PC-3 (cell line): ENCODE measurements at regions not wholly inside any gene's neighbourhood (a gene's known extent, or its start where the extent isn't known, plus 50 kb on each side); places are given as distances from the start of the nearest gene placed in this dataset.

Experiments used
- ATAC-seq: fragments of 200-7000 bp; cut with Tn5 transposase; 2 replicates; pipeline ENCODE4 v1.9.1; 2020; ENCODE audit warnings: mild to moderate bottlenecking, moderate library complexity
- BruUV-seq: library from RNA; stranded (reverse); fragments of 400-500 nt; replicated peaks from 2 replicates; lab custom pipeline; 2021; lab: Mats Ljungman, UMichigan
- CTCF ChIA-PET: fragments of 300-600 bp; sonication (Branson Sonifier 250); formaldehyde crosslinking; loops from one replicate; lab custom pipeline; 2022; ENCODE audit warnings: antibody characterized with exemption; lab: Charles Lee
- POLR2A ChIA-PET: fragments of 300-600 bp; sonication (Branson Sonifier 250); formaldehyde crosslinking; loops from one replicate; lab custom pipeline; 2022; ENCODE audit warnings: antibody characterized with exemption; ENCODE audit not compliant: unreplicated experiment; lab: Charles Lee
- DNase-seq: peaks from one replicate; pipeline ENCODE4 v3.0.0-alpha.2; 2015
- H2AFZ ChIP-seq: fragments of 300-600 bp; sonication (generic); 2 replicates; pipeline ENCODE4 v1.6.0; 2016; ENCODE audit warnings: antibody characterized with exemption, low read length
- H3F3A ChIP-seq: fragments of 300-600 bp; sonication (generic); one replicate; pipeline ENCODE4 v1.6.0; 2017; ENCODE audit warnings: antibody characterized with exemption, low read length, control low read depth, mild to moderate bottlenecking; ENCODE audit not compliant: unreplicated experiment
- H3K27ac ChIP-seq: fragments of 300-600 bp; sonication (generic); 2 replicates; pipeline ENCODE4 v1.5.1; 2016; ENCODE audit warnings: mild to moderate bottlenecking, low read length
- H3K27me3 ChIP-seq: fragments of 300-600 bp; sonication (generic); 2 replicates; pipeline ENCODE4 v1.6.1; 2016; ENCODE audit warnings: low read length, mixed read lengths
- H3K36me3 ChIP-seq: fragments of 300-600 bp; sonication (generic); 2 replicates; pipeline ENCODE4 v1.6.1; 2016; ENCODE audit warnings: low read depth, mixed run types, low read length, mixed read lengths
- H3K4me1 ChIP-seq: fragments of 300-600 bp; sonication (generic); 2 replicates; pipeline ENCODE4 v1.5.1; 2016; ENCODE audit warnings: low read length; ENCODE audit not compliant: insufficient read depth
- H3K4me2 ChIP-seq: fragments of 300-600 bp; sonication (generic); 2 replicates; pipeline ENCODE4 v1.6.0; 2016; ENCODE audit warnings: low read length
- H3K4me3 ChIP-seq: fragments of 300-600 bp; sonication (generic); 2 replicates; pipeline ENCODE4 v1.5.1; 2016; ENCODE audit warnings: mild to moderate bottlenecking, low read length, mixed read lengths
- H3K79me2 ChIP-seq: fragments of 300-600 bp; sonication (generic); 2 replicates; pipeline ENCODE4 v1.6.1; 2017; ENCODE audit warnings: low read length, mixed read lengths
- H3K9ac ChIP-seq: fragments of 300-600 bp; sonication (generic); 2 replicates; pipeline ENCODE4 v1.6.0; 2016; ENCODE audit warnings: mild to moderate bottlenecking, low read length
- H3K9me2 ChIP-seq: fragments of 300-600 bp; sonication (generic); replicated peaks from 2 replicates; pipeline ENCODE4 v1.6.1; 2016; ENCODE audit warnings: mixed run types, low read length, mixed read lengths
- H3K9me3 ChIP-seq: fragments of 300-600 bp; sonication (generic); 2 replicates; pipeline ENCODE4 v1.6.1; 2016; ENCODE audit warnings: low read length, mixed read lengths
- H4K20me1 ChIP-seq: fragments of 300-600 bp; sonication (generic); 2 replicates; pipeline ENCODE4 v1.6.1; 2016; ENCODE audit warnings: low read length, mixed read lengths
- EZH2 ChIP-seq: fragments of 300-600 bp; sonication (generic); IDR thresholded peaks from one replicate; pipeline ENCODE4 v1.6.1; 2017; ENCODE audit warnings: antibody characterized with exemption, mild to moderate bottlenecking, low read length; ENCODE audit not compliant: unreplicated experiment
- EZH2phosphoT487 ChIP-seq: fragments of 300-600 bp; sonication (generic); IDR thresholded peaks from 2 replicates; pipeline ENCODE4 v1.6.1; 2018; ENCODE audit warnings: mild to moderate bottlenecking, antibody characterized with exemption, low read length, borderline replicate concordance
- intact Hi-C: fragments of 100-400 bp; cut with micrococcal nuclease; formaldehyde crosslinking; loops from 2 replicates; pipeline ENCODE4 v1.9.0; 2023
- TF ChIP-seq, protein P1 (sequence below): fragments of 300-600 bp; sonication (generic); conservative IDR thresholded peaks from 2 replicates; pipeline ENCODE4 v1.5.1; 2017; ENCODE audit warnings: antibody characterized with exemption, low read depth, mild to moderate bottlenecking, low read length

DNA sequence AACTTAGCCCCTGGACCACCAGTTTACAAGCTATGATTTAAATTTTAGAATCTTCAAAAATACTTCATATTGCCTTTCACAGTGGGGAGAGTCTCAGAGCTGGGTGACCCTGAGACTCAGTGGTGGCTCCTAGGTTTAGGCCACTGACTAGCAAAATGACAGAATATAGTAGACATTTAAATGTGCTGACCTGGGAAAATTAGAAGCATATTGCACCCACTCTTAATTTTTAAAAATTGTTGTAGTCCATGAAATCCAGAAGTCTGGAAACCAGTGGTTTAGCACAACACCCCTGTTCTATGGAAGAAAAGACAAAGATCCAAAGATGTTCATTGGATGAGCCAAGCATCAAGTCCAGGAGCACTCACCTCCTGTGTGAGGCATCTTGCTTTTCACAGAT is 75.0 kb upstream of the PAPPA start:
- no peaks in the 10 kb centered on the region for H4K20me1 ChIP-seq
- H3K4me3 ChIP-seq = no peak overlapping the region
- peaks cover 16% of the 10 kb centered on the region for H3K4me1 ChIP-seq
- H3K4me2 ChIP-seq = no peak overlapping the region
- H3K79me2 ChIP-seq = no peaks in the 10 kb centered on the region
- ATAC-seq = no peak
- no peaks in the 10 kb centered on the region for H3K9me2 ChIP-seq
- ChIA-PET POLR2A (no interaction called here), CTCF (no interaction called here)
- no peaks in the 10 kb centered on the region for H3K27me3 ChIP-seq
- DNase-seq = no peak
- H3K27ac ChIP-seq = no peak overlapping the region
- no peak overlapping the region for H3K9ac ChIP-seq
- no peak overlapping the region for H2AFZ ChIP-seq
- intact Hi-C loops = no loop called here
- no TSS peak for BruUV-seq
- H3F3A ChIP-seq = no peaks in the 10 kb centered on the region
- H3K9me3 ChIP-seq = no peaks in the 10 kb centered on the region
- H3K36me3 ChIP-seq = no peaks in the 10 kb centered on the region
- TF ChIP-seq EZH2 (no peak), EZH2phosphoT487 (no peak)
- TF ChIP-seq, protein P1, sequence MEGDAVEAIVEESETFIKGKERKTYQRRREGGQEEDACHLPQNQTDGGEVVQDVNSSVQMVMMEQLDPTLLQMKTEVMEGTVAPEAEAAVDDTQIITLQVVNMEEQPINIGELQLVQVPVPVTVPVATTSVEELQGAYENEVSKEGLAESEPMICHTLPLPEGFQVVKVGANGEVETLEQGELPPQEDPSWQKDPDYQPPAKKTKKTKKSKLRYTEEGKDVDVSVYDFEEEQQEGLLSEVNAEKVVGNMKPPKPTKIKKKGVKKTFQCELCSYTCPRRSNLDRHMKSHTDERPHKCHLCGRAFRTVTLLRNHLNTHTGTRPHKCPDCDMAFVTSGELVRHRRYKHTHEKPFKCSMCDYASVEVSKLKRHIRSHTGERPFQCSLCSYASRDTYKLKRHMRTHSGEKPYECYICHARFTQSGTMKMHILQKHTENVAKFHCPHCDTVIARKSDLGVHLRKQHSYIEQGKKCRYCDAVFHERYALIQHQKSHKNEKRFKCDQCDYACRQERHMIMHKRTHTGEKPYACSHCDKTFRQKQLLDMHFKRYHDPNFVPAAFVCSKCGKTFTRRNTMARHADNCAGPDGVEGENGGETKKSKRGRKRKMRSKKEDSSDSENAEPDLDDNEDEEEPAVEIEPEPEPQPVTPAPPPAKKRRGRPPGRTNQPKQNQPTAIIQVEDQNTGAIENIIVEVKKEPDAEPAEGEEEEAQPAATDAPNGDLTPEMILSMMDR = no peak

DNA sequence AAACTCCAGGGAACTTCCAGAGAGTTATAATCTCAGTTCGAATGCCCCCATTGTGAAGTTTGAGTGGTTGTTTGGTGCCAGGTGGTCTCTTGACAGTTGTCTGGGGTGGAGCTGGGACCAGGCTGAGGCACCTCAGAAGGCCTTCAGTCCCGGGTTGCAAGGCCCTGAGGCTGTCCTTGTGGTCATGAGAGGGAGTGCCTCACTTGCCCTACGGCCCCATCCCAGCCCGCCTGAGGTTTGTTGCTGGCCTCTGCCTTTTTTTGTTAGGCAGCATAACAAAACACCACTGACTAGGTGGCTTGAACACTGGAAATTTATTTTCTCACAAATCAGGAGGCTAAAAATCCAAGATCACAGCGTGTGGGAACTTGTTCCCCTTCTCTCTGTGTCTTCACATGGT is 73.0 kb upstream of the PAPPA start:
- intact Hi-C loops = loop anchor here (10.0 kb wide), 1 partner anchor 86 kb away; no protein-coding TSS in a partner anchor
- Histone ChIP-seq H2AFZ (no peak overlapping the region), H3K27me3 (no peaks in the 10 kb centered on the region), H3K36me3 (no peaks in the 10 kb centered on the region), H3K4me2 (no peak overlapping the region), H3K4me1 (no peaks in the 10 kb centered on the region), H3K79me2 (no peaks in the 10 kb centered on the region), H3K9ac (no peak overlapping the region), H3K9me3 (no peaks in the 10 kb centered on the region), H3K4me3 (no peak overlapping the region), H3K27ac (no peak overlapping the region), H3K9me2 (no peaks in the 10 kb centered on the region), H3F3A (no peaks in the 10 kb centered on the region), H4K20me1 (no peaks in the 10 kb centered on the region)
- no peak for DNase-seq
- ChIA-PET CTCF (no interaction called here), POLR2A (no interaction called here)
- TF ChIP-seq, protein P1 = no peak
- TF ChIP-seq EZH2phosphoT487 (no peak), EZH2 (no peak)
- no TSS peak for BruUV-seq
- ATAC-seq = no peak

DNA sequence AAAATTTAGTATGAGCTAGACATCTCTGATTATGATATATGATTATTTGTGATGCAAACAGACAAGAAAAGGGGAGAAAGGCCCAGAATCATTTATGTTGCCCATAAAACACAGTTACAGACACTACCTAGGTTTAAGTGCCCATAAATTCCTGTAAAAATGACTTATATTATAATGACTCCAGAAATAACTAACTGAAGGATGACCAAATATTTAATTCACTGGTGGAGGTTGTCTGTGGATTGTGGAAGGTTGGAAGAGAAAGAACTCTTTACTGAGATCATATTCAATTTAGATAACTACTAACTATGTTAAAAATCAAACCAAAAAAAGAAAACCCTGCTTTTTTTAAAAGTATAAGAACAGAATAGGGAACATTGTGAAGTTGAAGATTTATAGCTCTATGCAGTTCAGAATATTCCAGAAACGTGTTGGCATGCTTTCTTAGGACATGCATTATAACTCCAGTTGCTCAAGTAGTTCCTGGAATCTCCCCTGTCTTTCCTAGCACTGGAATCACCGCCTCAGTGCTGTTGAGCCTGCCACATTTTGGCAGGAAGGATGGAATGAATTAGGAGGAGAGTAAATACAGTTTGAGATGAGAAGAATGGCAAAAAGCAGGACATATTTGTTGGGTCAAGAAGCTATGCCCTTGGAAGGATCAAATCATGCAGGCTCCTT is 72.0 kb upstream of the PAPPA start:
- ATAC-seq = no peak
- Histone ChIP-seq H3K4me2 (no peak overlapping the region), H4K20me1 (no peaks in the 10 kb centered on the region), H3K36me3 (no peaks in the 10 kb centered on the region), H3K9me2 (no peaks in the 10 kb centered on the region), H3K9me3 (no peaks in the 10 kb centered on the region), H3K4me3 (no peak overlapping the region), H3K27me3 (no peaks in the 10 kb centered on the region), H2AFZ (no peak overlapping the region), H3K27ac (no peak overlapping the region), H3K4me1 (no peaks in the 10 kb centered on the region), H3K9ac (no peak overlapping the region), H3F3A (no peaks in the 10 kb centered on the region), H3K79me2 (no peaks in the 10 kb centered on the region)
- no TSS peak for BruUV-seq
- TF ChIP-seq, protein P1 = no peak
- TF ChIP-seq EZH2 (no peak), EZH2phosphoT487 (no peak)
- intact Hi-C loops = loop anchor here (10.0 kb wide), 1 partner anchor 87 kb away; no protein-coding TSS in a partner anchor
- POLR2A ChIA-PET = no interaction called here
- CTCF ChIA-PET = no interaction called here
- DNase-seq = no peak
